ENCODE measurements at regions not wholly inside any gene's neighbourhood (a gene's known extent, or its start where the extent isn't known, plus 50 kb on each side); places are given as distances from the start of the nearest gene placed in this dataset.

DNA sequence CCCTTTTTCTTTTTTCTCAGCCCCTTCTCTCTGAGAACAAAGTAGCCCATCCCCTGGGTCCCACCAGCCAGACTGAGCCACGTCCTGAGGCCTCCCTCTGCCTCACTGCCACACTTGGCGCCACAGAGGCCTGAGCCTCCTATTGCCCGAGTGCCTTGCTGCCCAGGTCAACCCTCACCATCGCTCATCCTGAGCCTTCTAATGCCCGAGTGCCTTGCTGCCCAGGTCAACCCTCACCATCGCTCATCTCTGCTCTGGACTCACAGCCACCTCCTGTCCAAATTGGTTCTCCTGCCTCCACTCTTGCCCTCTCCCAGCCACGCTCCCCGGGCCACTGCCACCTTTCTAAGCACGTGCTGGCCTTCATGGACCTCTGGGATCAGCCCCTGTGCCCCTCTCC is 53.2 kb upstream of the SMNDC1 start:
- Mint-ChIP-seq H3K4me1 (peaks cover 51% of the 10 kb centered on the region), H3K27me3 (ENCODE audit: insufficient read depth, low read depth, poor library complexity) (peaks cover 11% of the 10 kb centered on the region), H3K36me3 (ENCODE audit: low read depth) (no peaks in the 10 kb centered on the region; the same call in 2 of the 3 replicates), H3K4me3 (no peak overlapping the region; the same call in 2 of the 3 replicates), H3K27ac (no peak overlapping the region), H3K9me3 (no peaks in the 10 kb centered on the region)
- H3K27me3 ChIP-seq (ENCODE audit: insufficient read depth) = no peaks in the 10 kb centered on the region
- DNase-seq (ENCODE audit: low spot score) (no peak), ATAC-seq (no peak)
- H3K4me2 ChIP-seq = no peak overlapping the region
- H3F3A ChIP-seq (replicated peaks; ENCODE audit: low read depth) = no peaks in the 10 kb centered on the region
- TF ChIP-seq ZNF114 (CRISPR knock-in tag; IDR thresholded peaks at IDR 0.05) (no peak), CREB1 (CRISPR knock-in tag; IDR thresholded peaks at IDR 0.05; ENCODE audit: low read depth) (no peak), EZH2phosphoT487 (IDR thresholded peaks at IDR 0.05; ENCODE audit: unreplicated experiment) (no peak), JUNB (IDR thresholded peaks at IDR 0.05; ENCODE audit: unreplicated experiment) (no peak), NANOG (IDR thresholded peaks at IDR 0.05; ENCODE audit: borderline replicate concordance) (no peak), ZNF331 (CRISPR knock-in tag; IDR thresholded peaks at IDR 0.05; ENCODE audit: low read depth) (no peak), EZH2 (IDR thresholded peaks at IDR 0.05; ENCODE audit: low read depth, unreplicated experiment) (no peak), POLR2AphosphoS5 (IDR thresholded peaks at IDR 0.05; ENCODE audit: low read depth) (no peak), STAT1 (IDR thresholded peaks at IDR 0.05; ENCODE audit: unreplicated experiment) (no peak)
- TF ChIP-seq, protein P1, sequence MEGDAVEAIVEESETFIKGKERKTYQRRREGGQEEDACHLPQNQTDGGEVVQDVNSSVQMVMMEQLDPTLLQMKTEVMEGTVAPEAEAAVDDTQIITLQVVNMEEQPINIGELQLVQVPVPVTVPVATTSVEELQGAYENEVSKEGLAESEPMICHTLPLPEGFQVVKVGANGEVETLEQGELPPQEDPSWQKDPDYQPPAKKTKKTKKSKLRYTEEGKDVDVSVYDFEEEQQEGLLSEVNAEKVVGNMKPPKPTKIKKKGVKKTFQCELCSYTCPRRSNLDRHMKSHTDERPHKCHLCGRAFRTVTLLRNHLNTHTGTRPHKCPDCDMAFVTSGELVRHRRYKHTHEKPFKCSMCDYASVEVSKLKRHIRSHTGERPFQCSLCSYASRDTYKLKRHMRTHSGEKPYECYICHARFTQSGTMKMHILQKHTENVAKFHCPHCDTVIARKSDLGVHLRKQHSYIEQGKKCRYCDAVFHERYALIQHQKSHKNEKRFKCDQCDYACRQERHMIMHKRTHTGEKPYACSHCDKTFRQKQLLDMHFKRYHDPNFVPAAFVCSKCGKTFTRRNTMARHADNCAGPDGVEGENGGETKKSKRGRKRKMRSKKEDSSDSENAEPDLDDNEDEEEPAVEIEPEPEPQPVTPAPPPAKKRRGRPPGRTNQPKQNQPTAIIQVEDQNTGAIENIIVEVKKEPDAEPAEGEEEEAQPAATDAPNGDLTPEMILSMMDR (conservative IDR thresholded peaks at IDR 0.05; ENCODE audit: low read depth in 2 of 2) = no peak
- TF ChIP-seq, protein P2, sequence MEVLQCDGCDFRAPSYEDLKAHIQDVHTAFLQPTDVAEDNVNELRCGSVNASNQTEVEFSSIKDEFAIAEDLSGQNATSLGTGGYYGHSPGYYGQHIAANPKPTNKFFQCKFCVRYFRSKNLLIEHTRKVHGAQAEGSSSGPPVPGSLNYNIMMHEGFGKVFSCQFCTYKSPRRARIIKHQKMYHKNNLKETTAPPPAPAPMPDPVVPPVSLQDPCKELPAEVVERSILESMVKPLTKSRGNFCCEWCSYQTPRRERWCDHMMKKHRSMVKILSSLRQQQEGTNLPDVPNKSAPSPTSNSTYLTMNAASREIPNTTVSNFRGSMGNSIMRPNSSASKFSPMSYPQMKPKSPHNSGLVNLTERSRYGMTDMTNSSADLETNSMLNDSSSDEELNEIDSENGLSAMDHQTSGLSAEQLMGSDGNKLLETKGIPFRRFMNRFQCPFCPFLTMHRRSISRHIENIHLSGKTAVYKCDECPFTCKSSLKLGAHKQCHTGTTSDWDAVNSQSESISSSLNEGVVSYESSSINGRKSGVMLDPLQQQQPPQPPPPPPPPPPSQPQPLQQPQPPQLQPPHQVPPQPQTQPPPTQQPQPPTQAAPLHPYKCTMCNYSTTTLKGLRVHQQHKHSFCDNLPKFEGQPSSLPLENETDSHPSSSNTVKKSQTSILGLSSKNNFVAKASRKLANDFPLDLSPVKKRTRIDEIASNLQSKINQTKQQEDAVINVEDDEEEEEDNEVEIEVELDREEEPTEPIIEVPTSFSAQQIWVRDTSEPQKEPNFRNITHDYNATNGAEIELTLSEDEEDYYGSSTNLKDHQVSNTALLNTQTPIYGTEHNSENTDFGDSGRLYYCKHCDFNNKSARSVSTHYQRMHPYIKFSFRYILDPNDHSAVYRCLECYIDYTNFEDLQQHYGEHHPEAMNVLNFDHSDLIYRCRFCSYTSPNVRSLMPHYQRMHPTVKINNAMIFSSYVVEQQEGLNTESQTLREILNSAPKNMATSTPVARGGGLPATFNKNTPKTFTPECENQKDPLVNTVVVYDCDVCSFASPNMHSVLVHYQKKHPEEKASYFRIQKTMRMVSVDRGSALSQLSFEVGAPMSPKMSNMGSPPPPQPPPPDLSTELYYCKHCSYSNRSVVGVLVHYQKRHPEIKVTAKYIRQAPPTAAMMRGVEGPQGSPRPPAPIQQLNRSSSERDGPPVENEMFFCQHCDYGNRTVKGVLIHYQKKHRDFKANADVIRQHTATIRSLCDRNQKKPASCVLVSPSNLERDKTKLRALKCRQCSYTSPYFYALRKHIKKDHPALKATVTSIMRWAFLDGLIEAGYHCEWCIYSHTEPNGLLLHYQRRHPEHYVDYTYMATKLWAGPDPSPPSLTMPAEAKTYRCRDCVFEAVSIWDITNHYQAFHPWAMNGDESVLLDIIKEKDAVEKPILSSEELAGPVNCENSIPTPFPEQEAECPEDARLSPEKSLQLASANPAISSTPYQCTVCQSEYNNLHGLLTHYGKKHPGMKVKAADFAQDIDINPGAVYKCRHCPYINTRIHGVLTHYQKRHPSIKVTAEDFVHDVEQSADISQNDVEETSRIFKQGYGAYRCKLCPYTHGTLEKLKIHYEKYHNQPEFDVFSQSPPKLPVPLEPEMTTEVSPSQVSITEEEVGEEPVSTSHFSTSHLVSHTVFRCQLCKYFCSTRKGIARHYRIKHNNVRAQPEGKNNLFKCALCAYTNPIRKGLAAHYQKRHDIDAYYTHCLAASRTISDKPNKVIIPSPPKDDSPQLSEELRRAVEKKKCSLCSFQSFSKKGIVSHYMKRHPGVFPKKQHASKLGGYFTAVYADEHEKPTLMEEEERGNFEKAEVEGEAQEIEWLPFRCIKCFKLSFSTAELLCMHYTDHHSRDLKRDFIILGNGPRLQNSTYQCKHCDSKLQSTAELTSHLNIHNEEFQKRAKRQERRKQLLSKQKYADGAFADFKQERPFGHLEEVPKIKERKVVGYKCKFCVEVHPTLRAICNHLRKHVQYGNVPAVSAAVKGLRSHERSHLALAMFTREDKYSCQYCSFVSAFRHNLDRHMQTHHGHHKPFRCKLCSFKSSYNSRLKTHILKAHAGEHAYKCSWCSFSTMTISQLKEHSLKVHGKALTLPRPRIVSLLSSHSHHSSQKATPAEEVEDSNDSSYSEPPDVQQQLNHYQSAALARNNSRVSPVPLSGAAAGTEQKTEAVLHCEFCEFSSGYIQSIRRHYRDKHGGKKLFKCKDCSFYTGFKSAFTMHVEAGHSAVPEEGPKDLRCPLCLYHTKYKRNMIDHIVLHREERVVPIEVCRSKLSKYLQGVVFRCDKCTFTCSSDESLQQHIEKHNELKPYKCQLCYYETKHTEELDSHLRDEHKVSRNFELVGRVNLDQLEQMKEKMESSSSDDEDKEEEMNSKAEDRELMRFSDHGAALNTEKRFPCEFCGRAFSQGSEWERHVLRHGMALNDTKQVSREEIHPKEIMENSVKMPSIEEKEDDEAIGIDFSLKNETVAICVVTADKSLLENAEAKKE (CRISPR knock-in tag; IDR thresholded peaks at IDR 0.05) = no peak
- TF ChIP-seq, protein P3, sequence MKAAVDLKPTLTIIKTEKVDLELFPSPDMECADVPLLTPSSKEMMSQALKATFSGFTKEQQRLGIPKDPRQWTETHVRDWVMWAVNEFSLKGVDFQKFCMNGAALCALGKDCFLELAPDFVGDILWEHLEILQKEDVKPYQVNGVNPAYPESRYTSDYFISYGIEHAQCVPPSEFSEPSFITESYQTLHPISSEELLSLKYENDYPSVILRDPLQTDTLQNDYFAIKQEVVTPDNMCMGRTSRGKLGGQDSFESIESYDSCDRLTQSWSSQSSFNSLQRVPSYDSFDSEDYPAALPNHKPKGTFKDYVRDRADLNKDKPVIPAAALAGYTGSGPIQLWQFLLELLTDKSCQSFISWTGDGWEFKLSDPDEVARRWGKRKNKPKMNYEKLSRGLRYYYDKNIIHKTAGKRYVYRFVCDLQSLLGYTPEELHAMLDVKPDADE (IDR thresholded peaks at IDR 0.05) = no peak
- TF ChIP-seq, protein P4, sequence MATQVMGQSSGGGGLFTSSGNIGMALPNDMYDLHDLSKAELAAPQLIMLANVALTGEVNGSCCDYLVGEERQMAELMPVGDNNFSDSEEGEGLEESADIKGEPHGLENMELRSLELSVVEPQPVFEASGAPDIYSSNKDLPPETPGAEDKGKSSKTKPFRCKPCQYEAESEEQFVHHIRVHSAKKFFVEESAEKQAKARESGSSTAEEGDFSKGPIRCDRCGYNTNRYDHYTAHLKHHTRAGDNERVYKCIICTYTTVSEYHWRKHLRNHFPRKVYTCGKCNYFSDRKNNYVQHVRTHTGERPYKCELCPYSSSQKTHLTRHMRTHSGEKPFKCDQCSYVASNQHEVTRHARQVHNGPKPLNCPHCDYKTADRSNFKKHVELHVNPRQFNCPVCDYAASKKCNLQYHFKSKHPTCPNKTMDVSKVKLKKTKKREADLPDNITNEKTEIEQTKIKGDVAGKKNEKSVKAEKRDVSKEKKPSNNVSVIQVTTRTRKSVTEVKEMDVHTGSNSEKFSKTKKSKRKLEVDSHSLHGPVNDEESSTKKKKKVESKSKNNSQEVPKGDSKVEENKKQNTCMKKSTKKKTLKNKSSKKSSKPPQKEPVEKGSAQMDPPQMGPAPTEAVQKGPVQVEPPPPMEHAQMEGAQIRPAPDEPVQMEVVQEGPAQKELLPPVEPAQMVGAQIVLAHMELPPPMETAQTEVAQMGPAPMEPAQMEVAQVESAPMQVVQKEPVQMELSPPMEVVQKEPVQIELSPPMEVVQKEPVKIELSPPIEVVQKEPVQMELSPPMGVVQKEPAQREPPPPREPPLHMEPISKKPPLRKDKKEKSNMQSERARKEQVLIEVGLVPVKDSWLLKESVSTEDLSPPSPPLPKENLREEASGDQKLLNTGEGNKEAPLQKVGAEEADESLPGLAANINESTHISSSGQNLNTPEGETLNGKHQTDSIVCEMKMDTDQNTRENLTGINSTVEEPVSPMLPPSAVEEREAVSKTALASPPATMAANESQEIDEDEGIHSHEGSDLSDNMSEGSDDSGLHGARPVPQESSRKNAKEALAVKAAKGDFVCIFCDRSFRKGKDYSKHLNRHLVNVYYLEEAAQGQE (IDR thresholded peaks at IDR 0.05; ENCODE audit: unreplicated experiment) = no peak
- no peaks in the 10 kb centered on the region for H3K9me2 ChIP-seq (ENCODE audit: insufficient read depth)
- H4K20me1 ChIP-seq (replicated peaks; ENCODE audit: insufficient read depth) = no peaks in the 10 kb centered on the region
- no peaks in the 10 kb centered on the region for H3K79me2 ChIP-seq (replicated peaks; ENCODE audit: insufficient read depth)
- H3K4me1 ChIP-seq (ENCODE audit: insufficient read depth) = peaks cover 18% of the 10 kb centered on the region
- no peak overlapping the region for H2AFZ ChIP-seq
- no peaks in the 10 kb centered on the region for H3K36me3 ChIP-seq (ENCODE audit: insufficient read depth)
- no peak overlapping the region for H3K27ac ChIP-seq (ENCODE audit: low read depth)
- H3K4me3 ChIP-seq = no peak overlapping the region

Measured in GM23338 (cell line).